ENCODE measurements at regions not wholly inside any gene's neighbourhood (a gene's known extent, or its start where the extent isn't known, plus 50 kb on each side); places are given as distances from the start of the nearest gene placed in this dataset.

- Histone ChIP-seq H3K9me3 (ENCODE audit: insufficient read depth, low read length, severe bottlenecking) (no peaks in the 10 kb centered on the region), H3K79me2 (ENCODE audit: insufficient read depth, low read length) (no peaks in the 10 kb centered on the region), H3K4me2 (ENCODE audit: insufficient read depth, low read length) (no peak overlapping the region), H2AFZ (ENCODE audit: low read depth, low read length) (no peak overlapping the region), H3K4me3 (ENCODE audit: low read depth in 1 of 2, low read length in 2 of 2) (no peak overlapping the region), H3K4me1 (ENCODE audit: insufficient read depth, low read length) (no peaks in the 10 kb centered on the region), H3K27ac (ENCODE audit: low read length) (no peak overlapping the region), H3K9ac (ENCODE audit: low read depth, low read length) (no peak overlapping the region), H4K20me1 (ENCODE audit: insufficient read depth, low read length) (no peaks in the 10 kb centered on the region), H3K27me3 (ENCODE audit: insufficient read depth, low read length, poor library complexity) (no peaks in the 10 kb centered on the region), H3K36me3 (ENCODE audit: insufficient read depth, low read length) (no peaks in the 10 kb centered on the region)
- DNase-seq (no peak), ATAC-seq (ENCODE audit: insufficient read depth, low read depth) (no peak)
- TF ChIP-seq CTCF (IDR thresholded peaks at IDR 0.05; ENCODE audit: borderline replicate concordance, extremely low read depth, low read length, poor library complexity, severe bottlenecking): no peak
Observed at GRCh38 chr3:181292984-181293383, 303.4 kb upstream of the DNAJC19 start.

GRCh38 chr3:181290941-181291340, 301.4 kb upstream of the DNAJC19 start:
- Histone ChIP-seq H3K9ac (ENCODE audit: low read depth, low read length) (no peak overlapping the region), H3K79me2 (ENCODE audit: insufficient read depth, low read length) (no peaks in the 10 kb centered on the region), H3K4me1 (ENCODE audit: insufficient read depth, low read length) (no peaks in the 10 kb centered on the region), H3K4me3 (ENCODE audit: low read depth in 1 of 2, low read length in 2 of 2) (no peak overlapping the region), H4K20me1 (ENCODE audit: insufficient read depth, low read length) (no peaks in the 10 kb centered on the region), H3K4me2 (ENCODE audit: insufficient read depth, low read length) (no peak overlapping the region), H3K27ac (ENCODE audit: low read length) (no peak overlapping the region), H3K36me3 (ENCODE audit: insufficient read depth, low read length) (no peaks in the 10 kb centered on the region), H3K27me3 (ENCODE audit: insufficient read depth, low read length, poor library complexity) (no peaks in the 10 kb centered on the region), H2AFZ (ENCODE audit: low read depth, low read length) (no peak overlapping the region), H3K9me3 (ENCODE audit: insufficient read depth, low read length, severe bottlenecking) (no peaks in the 10 kb centered on the region)
- no peak for TF ChIP-seq CTCF (IDR thresholded peaks at IDR 0.05; ENCODE audit: borderline replicate concordance, extremely low read depth, low read length, poor library complexity, severe bottlenecking)
- ATAC-seq (ENCODE audit: insufficient read depth, low read depth): no peak
- DNase-seq: no peak

GRCh38 chr3:181289306-181289705, 299.8 kb upstream of the DNAJC19 start:
- no peak for ATAC-seq (ENCODE audit: insufficient read depth, low read depth)
- no peak for TF ChIP-seq EZH2 (IDR thresholded peaks at IDR 0.05; ENCODE audit: borderline replicate concordance, low read depth, low read length, severe bottlenecking)
- TF ChIP-seq CTCF (IDR thresholded peaks at IDR 0.05; ENCODE audit: borderline replicate concordance, extremely low read depth, low read length, poor library complexity, severe bottlenecking): no peak
- H3K79me2 ChIP-seq (ENCODE audit: insufficient read depth, low read length): no peaks in the 10 kb centered on the region

GRCh38 chr3:181288145-181288544, 298.6 kb upstream of the DNAJC19 start:
- no peaks in the 10 kb centered on the region for H3K79me2 ChIP-seq (ENCODE audit: insufficient read depth, low read length)
- DNase-seq: no peak
- H3K4me2 ChIP-seq (ENCODE audit: insufficient read depth, low read length): no peak overlapping the region
- no peak for ATAC-seq (ENCODE audit: insufficient read depth, low read depth)
- H3K27me3 ChIP-seq (ENCODE audit: insufficient read depth, low read length, poor library complexity): no peaks in the 10 kb centered on the region
- H2AFZ ChIP-seq (ENCODE audit: low read depth, low read length): no peak overlapping the region
- H3K36me3 ChIP-seq (ENCODE audit: insufficient read depth, low read length): no peaks in the 10 kb centered on the region
- TF ChIP-seq EZH2 (IDR thresholded peaks at IDR 0.05; ENCODE audit: borderline replicate concordance, low read depth, low read length, severe bottlenecking): no peak
- no peak for TF ChIP-seq CTCF (IDR thresholded peaks at IDR 0.05; ENCODE audit: borderline replicate concordance, extremely low read depth, low read length, poor library complexity, severe bottlenecking)
- no peaks in the 10 kb centered on the region for H3K9me3 ChIP-seq (ENCODE audit: insufficient read depth, low read length, severe bottlenecking)
- H3K4me3 ChIP-seq (ENCODE audit: low read depth in 1 of 2, low read length in 2 of 2): no peak overlapping the region
- no peak overlapping the region for H3K9ac ChIP-seq (ENCODE audit: low read depth, low read length)
- H3K4me1 ChIP-seq (ENCODE audit: insufficient read depth, low read length): no peaks in the 10 kb centered on the region
- H4K20me1 ChIP-seq (ENCODE audit: insufficient read depth, low read length): no peaks in the 10 kb centered on the region
- no peak overlapping the region for H3K27ac ChIP-seq (ENCODE audit: low read length)

More at GRCh38 chr3:181289306-181289705, 299.8 kb upstream of the DNAJC19 start:
- Histone ChIP-seq H3K4me3 (ENCODE audit: low read depth in 1 of 2, low read length in 2 of 2) (no peak overlapping the region), H3K27ac (ENCODE audit: low read length) (no peak overlapping the region), H3K9me3 (ENCODE audit: insufficient read depth, low read length, severe bottlenecking) (no peaks in the 10 kb centered on the region), H3K27me3 (ENCODE audit: insufficient read depth, low read length, poor library complexity) (no peaks in the 10 kb centered on the region), H3K36me3 (ENCODE audit: insufficient read depth, low read length) (no peaks in the 10 kb centered on the region), H2AFZ (ENCODE audit: low read depth, low read length) (no peak overlapping the region), H4K20me1 (ENCODE audit: insufficient read depth, low read length) (no peaks in the 10 kb centered on the region), H3K4me2 (ENCODE audit: insufficient read depth, low read length) (no peak overlapping the region), H3K4me1 (ENCODE audit: insufficient read depth, low read length) (no peaks in the 10 kb centered on the region), H3K9ac (ENCODE audit: low read depth, low read length) (no peak overlapping the region)
- no peak for DNase-seq
